GM18907 (cell line): ENCODE measurements at regions not wholly inside any gene's neighbourhood (a gene's known extent, or its start where the extent isn't known, plus 50 kb on each side); places are given as distances from the start of the nearest gene placed in this dataset.

Experiments used
- ATAC-seq: cut with Tn5 transposase; IDR thresholded peaks from one replicate; pipeline ENCODE4 v1.9.1; 2021; ENCODE audit warnings: mild to moderate bottlenecking, moderate library complexity; ENCODE audit not compliant: unreplicated experiment

DNA sequence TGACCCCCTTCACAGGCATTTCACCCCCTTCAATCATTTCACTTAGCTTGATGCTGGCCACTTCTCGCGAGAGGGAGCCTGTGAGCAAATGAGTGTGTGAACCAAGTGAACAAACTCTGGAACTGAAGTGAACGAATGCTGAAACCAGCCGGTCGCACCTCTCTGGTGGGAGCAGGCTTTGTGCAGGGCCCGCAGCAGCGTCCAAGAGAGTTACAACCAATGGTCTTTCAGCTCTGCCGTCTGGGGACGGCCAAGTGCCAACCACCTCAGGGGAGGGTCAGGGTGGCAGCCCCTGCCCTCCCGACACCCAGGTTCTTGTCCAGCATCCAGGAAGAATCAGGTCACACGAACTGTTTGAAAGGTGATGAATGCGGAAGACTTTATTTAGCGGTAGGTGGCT, 764.0 kb downstream of the SUCLG1 start:
- no peak for ATAC-seq

DNA sequence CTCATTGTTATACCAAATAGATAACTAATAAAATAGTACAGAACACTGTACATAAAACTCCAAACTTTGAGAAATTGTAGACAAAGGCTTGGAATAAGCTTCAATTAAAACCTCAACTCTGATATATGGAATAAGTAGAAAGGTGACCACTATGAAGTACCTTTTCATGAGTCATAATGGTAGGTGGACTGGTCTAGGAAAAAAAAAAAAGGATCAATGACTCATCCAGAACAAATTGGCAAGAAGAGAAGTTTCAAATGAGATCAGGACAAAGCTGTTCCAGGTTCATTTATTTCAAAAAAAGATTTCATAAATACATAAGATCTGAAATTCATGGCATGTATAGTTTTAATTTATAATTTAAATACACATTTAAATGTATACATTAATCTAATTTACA, 769.7 kb downstream of the SUCLG1 start:
- ATAC-seq = no peak

DNA sequence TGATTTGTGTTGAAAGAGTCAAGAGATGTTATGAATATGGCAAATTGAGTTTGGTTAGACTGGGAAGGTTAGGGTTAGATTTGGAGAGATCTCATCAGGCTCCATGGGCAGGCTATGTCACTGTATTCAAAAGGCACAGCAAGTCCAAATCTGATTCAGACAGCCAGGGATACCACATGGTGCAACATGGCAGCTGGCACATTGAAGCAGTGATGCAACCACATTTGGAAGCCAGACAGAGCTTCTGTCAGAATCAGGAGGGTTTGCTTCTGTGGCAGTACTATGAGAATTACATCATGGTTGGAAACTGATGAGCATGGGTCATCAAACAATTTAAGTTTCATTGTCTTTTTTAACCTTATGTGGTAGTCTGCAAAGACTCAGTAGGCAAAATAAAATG, 772.2 kb downstream of the SUCLG1 start:
- no peak for ATAC-seq

DNA sequence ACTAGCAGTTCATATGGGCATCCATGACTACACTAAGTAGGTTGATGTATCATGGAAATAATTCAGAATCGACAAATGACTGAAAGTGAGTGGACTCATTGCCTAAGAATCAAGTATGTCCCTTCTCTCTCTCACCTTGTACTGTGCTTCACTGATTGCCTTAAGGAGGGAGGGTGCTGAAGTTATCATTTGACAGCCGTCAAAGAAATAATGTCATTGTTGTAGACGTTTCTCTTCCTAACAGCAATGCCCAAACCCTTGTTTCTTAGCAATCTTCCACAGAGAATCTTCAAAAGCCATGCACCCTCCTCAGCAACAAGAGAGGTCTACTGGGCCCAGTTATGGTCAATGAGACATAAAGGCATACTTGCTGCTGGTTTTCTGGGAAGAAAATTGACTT, 785.0 kb downstream of the SUCLG1 start:
- ATAC-seq = no peak

DNA sequence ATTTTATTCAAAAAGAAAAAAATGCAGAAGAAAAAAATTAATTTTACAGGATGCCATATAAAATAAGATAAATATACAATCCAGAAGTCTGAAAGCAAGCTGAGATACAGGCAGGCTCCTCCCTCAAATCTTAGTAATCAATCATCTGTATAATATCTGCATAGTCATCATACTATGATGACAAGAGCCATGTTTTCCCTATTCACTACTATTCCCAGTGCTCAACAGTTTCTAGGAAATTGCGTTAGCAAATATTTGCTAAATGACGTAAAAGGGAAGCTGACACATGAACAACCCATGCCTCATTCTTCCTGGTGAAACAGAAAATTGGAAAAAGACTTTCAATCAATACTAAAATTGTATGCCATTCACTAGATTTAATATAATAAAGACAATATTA, 793.2 kb downstream of the SUCLG1 start:
- ATAC-seq = no peak

DNA sequence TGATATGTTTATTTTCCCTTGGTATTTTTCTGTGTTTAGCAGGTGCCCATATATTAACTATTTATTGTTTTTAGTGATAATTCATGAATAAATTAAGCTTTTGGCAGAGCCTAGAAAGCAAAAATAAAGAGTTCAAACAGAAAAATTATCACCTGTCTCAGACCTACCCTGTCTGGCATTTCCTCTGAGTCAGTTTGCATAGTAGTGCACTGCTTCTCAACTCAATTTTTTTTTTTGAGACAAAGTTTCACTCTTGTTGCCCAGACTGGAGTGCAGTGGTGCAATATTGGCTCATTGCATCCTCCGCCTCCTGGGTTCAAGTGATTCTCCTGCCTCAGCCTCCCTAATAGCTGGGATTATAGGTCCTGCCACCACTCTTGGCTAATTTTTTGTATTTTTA, 793.9 kb downstream of the SUCLG1 start:
- no peak for ATAC-seq

DNA sequence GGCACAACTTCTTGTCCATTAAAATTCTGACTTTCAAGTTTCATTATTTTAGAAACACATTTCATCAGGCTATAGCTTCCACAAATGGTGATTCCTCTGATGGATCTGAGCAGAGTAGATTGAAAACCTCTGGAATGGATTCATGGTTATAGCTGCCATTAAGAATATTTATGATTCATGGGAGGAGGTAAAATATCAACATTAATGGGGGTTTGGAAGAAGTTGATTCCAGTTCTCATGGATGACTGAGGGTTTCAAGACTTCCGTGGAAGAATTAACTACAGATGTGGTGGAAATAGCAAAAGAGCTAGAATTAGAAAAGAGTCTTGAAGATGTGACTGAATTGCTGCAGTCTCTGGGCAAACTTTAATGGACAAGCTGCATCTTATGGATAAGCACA, 797.4 kb downstream of the SUCLG1 start:
- ATAC-seq = no peak

DNA sequence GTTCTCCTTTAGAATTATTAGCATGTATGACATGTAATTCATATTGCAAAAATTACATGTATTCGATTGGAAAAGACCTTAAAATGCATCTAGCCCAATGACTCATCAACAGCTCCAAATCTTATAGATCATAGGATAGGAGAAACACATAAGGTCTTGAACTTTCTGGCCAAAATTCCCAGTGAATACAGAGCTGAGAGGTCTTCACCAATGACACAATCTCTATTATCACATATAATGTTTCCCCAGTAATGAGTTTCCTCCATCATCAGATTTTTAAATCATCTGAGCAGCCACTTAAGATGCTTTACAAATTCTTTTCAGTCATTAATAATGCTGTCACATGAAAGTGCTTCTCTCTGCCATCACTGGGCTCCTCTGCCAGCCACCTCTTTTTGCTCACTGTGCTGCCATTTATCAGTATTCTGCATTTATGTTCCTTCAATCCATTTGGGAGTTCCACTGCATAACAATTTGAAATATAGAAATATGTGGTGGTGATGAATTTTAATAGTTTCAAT, 804.9 kb downstream of the SUCLG1 start:
- no peak for ATAC-seq

DNA sequence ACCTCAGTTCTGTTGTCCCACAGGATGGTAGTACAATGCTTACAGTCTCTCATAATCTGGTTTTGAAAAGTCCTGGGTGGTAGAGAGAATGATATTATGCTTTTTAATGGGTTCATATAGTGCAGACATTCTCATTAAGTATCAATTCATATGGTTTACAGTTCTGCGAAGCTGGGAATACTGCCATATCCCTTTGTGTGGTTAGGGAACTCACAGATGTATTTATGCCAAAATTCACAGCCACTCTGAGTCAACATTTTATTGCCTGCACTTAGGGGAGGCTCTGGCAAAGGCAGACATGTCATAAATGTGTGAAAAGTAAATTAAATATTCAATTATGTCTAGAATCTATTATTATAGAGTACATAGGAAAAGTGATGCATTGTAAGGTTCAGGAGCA, 808.2 kb downstream of the SUCLG1 start:
- no peak for ATAC-seq

DNA sequence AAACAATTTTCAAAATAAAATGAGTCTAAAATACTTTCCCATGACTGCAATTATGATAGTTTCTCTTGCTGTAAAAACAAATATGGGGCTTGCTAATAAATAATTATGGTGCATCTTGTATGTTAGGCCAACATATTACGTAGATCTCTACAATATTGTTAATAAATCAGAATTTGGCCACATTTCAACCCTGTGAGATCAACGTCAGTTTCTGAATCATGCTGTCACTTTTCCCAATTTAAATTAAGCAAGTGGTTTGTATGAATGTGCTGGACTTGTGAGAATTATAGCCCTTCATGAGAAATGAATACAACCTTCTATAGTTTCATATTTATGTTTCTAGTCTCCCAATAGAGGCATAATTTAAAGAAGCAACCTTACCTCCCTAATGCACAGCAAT, 808.9 kb downstream of the SUCLG1 start:
- ATAC-seq = no peak

DNA sequence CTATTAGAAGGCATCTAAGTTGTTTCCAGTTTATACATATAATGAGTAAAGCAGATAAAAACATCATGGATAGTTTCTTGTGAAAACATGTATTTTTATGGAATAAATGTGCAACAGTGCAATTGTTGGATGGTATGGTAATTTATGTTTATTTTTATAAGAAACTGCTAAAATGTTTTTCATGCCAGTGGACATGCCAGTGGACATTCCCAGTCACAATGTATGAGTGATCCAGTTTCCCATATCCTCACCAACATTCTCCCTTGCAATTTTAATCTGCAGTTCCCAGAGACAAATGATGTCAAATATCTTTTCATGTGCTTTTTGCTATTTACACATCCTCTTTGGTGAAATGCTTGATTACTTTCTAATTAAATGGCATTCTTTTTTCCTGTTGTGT, 818.6 kb downstream of the SUCLG1 start:
- no peak for ATAC-seq

DNA sequence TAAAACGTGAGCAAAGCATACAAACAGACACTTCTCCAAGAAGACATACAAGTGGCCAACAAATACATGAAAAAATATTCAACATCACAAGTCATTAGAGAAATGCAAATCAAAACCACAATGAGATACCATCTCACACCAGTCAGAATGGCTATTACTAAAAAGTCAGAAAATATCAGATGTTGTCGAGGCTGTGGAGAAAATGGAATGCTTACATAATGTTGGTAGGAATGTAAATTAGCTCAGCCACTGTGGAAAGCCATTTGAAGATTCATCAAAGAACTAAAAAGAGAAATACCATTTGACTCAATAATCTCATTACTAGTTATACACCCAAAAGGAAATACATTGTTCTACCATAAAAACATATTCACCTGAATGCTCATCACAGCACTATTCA, 825.7 kb downstream of the SUCLG1 start:
- ATAC-seq = no peak

DNA sequence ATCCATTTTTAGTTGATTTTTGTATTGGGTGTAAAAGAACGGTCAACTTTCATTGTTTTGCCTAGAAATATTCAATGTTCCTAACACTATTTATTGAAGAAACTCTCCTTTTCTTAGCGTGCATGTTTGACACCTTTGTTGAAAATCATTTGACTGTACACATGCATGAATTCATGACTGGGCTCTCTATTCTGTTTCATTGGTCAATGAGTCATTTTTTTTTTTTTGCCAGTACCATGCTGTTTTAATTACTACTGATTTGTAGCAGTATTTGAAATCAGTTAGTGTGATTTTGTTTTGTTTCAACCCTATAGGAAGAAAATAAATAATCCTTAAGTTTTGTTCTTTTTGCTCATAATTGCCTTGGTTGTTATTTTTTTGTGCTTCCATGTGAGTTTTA, 828.7 kb downstream of the SUCLG1 start:
- ATAC-seq = no peak

DNA sequence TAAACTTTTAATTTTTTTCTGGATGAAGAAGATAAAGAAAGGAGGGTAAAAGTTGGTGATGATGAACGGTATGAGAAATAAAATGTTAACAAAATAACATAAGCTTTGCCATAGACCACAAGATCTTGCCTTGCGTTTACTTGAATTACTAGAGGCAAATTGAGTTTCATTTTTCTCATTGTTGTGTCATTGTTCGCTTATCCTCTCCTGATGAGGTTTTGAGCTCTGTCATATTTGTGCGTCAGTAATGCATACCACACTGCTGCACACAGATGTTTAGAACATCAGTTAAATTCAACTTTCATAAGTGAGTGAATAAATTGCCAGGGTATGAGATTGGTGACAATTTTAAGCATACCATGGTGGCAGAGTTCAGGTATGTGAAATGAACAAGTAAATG, 843.6 kb downstream of the SUCLG1 start:
- no peak for ATAC-seq

DNA sequence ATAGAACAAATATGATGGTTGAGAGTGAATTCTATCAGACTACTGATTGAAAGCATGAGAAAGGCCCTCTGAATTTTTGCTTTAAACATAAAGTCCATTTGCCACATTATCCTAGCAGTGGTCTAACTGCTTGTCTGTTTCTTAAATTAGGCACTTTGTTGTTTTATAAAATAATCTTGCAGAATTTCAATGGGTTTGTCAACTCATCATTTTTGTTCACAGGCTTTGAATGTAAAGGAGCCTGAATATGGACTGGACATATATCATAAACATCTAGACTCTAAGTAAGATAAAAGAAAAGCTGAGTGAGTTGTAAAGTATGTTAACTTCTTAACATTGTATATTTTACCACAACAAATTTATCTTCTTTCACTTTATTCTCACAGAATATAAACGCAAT, 845.9 kb downstream of the SUCLG1 start:
- ATAC-seq = no peak

DNA sequence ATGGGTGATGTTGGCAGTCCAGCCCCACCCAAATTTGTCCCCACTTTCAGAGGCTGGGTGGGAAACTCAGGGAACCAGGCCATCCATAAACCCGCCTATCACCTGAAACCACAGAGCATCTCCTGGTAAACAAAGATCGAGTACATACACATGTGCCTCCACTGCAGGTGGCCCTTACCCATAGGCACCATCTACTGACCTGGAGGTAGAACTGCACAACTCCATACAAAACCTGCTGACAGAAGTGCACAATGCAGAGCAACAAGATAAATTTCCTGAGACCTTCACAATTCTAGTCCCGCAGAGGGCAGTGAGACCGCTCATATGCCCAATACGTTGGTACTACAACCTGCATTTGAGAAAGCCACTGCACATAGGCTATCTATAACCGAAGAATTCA, 856.3 kb downstream of the SUCLG1 start:
- ATAC-seq = no peak

DNA sequence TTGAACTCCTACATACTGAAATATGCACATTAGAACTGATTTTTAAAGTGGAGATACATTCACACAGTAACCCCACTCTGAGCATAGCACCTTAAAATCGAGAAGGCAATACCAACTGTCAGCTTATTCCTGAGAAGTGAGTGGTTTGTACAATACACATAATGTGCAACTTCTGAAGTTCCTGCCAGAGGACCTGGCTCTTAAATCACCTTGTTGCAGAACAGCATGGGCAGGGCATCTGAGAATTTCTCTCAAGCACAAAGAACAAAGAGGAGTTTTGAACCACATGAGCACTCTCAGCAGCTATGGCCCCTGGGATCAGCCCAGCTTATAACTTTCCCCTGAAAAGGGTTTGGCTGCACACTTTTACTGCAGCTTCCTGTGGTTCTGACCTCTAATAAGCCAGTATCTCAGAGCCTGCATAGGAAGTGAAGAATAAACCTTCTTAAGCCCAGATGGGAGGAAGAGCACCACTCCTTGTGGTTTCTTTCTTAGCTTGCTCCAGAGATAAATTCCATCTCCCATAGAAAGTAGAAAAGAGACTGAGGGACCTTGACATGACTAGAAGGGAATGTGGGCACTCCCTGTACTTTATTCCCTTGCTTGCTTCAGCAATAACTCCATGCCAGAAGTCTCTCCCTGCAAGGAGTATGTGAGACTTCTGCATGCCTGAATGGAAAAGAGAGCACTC, 862.3 kb downstream of the SUCLG1 start:
- no peak for ATAC-seq

DNA sequence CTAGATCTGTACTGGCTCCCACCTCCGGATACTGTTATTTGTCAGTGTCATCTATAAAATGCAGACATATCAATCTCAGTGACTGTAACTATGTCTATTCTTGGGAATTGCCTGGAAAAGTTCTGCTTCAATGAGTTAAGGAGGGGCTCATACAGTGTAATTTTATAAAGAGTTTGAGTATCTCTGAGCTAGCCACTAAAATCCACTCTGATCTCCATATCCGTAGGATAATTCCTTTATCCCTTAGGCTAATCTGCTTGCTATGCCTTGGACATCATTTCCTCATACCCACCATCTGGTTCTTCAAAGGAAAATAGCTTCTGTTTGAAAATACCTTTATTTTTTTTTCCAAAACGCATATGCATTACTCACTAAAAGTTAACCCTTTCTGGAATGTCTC, 863.2 kb downstream of the SUCLG1 start:
- no peak for ATAC-seq

DNA sequence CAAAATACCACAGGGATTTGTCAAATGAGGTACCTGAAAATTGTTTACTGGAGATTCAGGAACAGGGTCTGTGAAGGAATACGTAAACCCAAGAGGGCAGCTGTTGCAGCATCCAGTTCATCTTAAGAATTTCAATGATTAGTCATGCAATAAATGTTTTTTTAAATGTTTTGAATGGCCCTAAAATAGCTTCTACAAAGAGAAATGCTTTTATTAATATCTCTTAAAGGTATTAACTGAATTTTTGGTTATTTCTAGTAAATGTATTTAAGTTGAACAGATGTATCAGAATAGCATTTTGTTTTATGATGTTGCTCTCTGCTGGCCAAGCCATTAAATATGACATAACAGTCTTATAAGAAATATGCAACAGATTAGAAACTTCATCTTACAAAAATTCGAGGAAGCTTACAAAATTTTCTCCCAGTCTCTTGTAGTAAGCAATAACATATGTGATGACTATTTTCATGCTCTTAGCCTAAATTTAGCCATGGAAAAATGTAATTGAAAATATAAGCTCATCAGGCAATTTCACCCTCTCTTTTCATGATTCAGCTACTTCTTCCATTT, 863.9 kb downstream of the SUCLG1 start:
- ATAC-seq = no peak

DNA sequence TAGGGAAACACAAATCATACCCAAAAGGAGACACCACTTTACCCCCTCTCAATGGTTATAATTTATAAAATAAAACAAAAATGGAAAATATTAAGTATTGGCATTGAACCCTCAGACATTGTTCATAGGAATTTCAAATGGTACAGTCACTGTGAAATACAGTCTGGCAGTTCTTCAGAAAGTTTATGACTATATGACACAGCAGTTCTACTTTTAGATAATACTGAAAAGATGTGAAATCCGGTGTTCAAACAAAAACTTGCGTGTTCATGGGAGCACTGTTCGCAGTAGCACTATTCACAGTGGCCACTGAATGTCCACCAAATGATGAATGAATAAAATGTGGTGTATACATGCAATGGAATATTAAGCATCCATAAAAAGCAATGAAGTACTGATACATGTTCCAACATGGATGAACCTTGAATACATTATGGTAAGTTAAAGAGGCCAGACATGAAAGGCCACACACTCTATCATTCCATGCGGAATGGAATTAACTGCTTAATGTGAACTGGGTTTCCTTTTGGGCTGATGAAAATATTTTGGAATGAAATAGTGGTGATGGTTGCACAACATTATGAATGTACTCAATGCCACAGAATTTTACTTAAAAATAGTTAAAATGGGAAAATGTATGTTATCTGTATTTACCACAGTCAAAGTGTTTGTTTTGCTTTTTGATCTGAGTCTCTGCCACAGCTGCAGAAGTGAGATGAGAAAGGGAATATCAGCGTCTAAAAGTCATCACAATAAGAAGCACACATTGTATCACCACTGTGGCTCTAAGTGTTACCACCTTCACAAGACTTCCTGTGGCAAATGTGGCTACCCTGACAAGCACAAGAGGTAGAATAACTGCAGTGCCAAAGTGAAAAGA, 864.6 kb downstream of the SUCLG1 start:
- ATAC-seq = no peak

DNA sequence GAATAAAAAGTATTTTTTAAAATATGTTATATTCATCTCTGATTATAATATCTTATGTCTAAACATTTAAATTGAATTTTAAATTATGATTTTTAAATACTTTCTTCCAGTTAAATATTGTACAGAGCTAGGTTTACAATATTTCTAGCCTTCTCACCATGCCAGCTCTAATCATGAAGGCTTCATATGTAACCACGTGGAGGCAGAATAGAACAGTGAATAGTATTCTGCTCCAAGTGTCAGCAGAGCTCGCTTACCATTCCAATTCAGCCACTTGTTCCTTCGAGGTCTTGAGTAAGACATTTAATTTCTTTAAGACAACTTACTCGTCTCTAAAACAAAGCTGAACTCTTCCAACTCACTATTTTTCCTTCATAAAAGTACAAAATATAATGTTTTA, 871.8 kb downstream of the SUCLG1 start:
- no peak for ATAC-seq

DNA sequence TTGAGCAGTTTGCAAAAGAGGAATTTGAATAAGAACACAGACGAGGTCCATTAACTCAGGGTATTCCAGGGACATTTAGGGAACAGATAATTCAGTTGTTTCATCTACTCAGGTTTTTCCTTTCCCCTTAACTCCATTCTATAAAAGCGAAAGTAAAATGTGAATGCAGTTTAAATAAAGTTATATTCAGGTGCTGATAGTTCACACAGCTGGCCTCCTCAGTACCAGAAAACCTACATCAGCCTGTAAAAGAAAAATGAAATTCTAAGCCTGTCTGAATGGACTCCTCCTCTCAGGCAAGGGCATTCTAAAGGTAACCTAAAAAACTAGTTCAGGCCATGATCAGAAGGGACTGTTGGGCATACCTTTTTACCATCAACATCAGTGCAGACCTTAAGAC, 873.8 kb downstream of the SUCLG1 start:
- no peak for ATAC-seq
